ENCODE measurements at regions not wholly inside any gene's neighbourhood (a gene's known extent, or its start where the extent isn't known, plus 50 kb on each side); places are given as distances from the start of the nearest gene placed in this dataset.

DNA sequence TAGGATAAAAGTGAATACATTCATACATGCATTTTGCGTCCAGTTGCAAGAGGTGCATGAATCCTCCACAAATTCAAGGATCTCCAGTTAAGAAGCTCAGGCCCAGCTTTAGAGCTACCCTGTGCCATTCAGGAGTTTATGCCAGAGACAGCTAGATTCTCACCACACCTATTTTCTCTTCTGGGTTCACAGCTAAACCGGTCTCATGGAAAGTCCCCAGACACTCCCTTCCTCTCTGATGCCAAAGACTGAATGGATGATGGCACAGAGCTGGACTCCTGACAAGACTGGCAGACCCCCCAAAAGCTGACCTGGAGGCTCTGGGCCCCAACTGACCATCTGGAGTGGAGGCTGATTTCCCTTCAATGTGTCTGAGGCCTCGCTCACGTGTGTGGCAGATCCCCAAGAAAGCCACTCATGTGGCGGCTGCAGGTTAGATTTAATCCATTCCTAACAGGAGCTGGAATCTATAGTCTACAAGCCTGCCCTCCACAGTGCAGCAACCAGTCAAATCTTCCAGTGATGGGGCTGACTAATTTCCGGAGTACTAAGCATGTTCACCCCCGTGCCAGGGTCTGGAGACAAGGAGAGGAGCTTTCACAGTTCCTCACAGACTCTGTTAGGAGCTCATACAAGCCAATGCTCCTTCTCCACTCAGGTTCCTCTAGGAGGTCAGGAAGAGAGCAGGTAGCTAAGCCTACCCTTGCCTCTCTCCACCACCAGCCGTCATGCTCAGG, 257.1 kb downstream of the BCL11A start:
- H3K4me3 ChIP-seq (ENCODE audit: low read depth, low read length) = no peak overlapping the region

DNA sequence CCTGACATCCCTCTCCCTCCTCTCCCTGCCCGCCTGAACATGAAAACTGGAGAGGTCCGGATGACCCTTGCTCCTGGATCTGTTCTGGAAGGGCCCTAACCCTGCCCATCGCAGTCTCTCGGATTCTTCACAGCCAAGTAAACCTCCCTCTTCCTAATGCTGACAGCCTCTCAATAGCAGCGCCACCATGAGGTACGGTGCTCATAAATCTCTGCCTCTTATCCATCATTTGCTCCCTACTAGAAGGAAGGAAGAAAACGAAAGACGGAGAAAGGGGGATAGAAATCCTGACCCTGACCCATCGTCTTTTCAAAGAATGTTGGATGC, 257.9 kb downstream of the BCL11A start:
- H3K4me3 ChIP-seq (ENCODE audit: low read depth, low read length) = no peak overlapping the region

- H3K4me3 ChIP-seq (ENCODE audit: low read depth, low read length) = no peak overlapping the region
Measured at GRCh38 chr2:60294901-60295635, 258.4 kb downstream of the BCL11A start.

GRCh38 chr2:60292242-60292641, 261.2 kb downstream of the BCL11A start:
- H3K4me3 ChIP-seq (ENCODE audit: low read depth, low read length) = no peak overlapping the region

DNA sequence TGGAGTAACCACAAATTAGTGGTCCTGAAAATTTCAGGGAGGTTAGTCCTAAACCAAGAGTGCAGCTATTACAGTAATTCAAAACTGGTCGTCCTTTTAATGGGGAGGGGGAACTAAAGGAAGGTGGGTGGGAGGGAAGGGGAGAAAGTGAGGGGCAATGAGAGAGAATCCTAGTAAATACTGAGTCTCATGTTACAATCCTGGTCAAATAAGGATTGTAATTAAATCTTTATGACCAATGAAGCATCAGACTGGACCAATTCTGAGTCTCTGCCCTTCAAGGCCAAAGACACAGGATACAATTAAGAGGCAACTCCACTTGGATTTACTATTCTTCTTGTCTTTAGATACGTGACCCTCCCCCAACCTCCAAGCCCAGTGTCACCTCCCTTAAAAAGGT, 262.9 kb downstream of the BCL11A start:
- no peak overlapping the region for H3K4me3 ChIP-seq (ENCODE audit: low read depth, low read length)

- no peak overlapping the region for H3K4me3 ChIP-seq (ENCODE audit: low read depth, low read length)
Measured at GRCh38 chr2:60285626-60286316, 267.7 kb downstream of the BCL11A start.

- no peak overlapping the region for H3K4me3 ChIP-seq (ENCODE audit: low read depth, low read length)
Measured at GRCh38 chr2:60283626-60284025, 269.8 kb downstream of the BCL11A start.

DNA sequence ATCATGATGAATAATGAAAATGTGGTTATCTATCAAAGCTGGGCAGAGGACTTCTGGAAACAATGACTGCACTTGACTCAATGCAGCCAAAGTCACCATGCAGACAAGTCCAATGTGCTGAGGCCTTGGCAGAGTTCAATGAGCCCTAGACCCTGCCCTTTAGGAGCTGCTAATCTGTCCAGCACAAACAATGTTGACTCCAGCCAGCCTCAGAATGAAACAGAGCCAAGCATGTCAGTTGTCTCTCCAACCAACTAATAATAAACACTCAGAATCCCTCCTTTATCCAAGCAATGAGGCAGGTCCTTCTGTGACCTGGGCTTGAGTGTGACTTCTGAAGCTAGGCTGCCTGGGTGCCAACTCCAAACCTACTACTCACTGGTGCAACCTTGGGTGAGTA, 270.6 kb downstream of the BCL11A start:
- no peak overlapping the region for H3K4me3 ChIP-seq (ENCODE audit: low read depth, low read length)

- H3K4me3 ChIP-seq (ENCODE audit: low read depth, low read length) = no peak overlapping the region
Measured at GRCh38 chr2:60281730-60282129, 271.7 kb downstream of the BCL11A start.

- H3K4me3 ChIP-seq (ENCODE audit: low read depth, low read length) = no peak overlapping the region
Measured at GRCh38 chr2:60280238-60280637, 273.2 kb downstream of the BCL11A start.

GRCh38 chr2:60278906-60279305, 274.5 kb downstream of the BCL11A start:
- no peak overlapping the region for H3K4me3 ChIP-seq (ENCODE audit: low read depth, low read length)

DNA sequence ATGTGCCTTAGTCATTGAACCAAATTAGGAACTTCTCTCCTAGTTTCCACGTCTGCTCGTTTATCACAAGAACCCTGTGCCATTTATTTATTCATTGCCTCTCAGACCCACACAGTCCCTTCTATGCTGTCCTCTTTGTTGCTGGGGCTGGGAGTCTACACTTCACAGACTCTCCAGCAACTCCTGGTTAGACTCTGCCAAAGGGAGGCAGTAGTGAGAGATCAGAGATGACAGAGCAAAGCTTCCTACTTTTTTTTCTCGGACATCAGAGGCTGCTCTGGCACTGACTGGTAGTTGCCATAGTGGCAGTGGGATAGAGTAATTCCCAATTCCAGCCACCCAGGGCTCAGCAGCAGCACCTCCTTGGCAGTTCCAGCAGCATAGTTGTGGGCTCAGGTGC, 277.5 kb downstream of the BCL11A start:
- no peak overlapping the region for H3K4me3 ChIP-seq (ENCODE audit: low read depth, low read length)

- no peak overlapping the region for H3K4me3 ChIP-seq (ENCODE audit: low read depth, low read length)
Measured at GRCh38 chr2:60273836-60274235, 279.6 kb downstream of the BCL11A start.

GRCh38 chr2:60271713-60272112, 281.7 kb downstream of the BCL11A start:
- no peak overlapping the region for H3K4me3 ChIP-seq (ENCODE audit: low read depth, low read length)

- H3K4me3 ChIP-seq (ENCODE audit: low read depth, low read length) = no peak overlapping the region
Measured at GRCh38 chr2:60271131-60271530, 282.3 kb downstream of the BCL11A start.

DNA sequence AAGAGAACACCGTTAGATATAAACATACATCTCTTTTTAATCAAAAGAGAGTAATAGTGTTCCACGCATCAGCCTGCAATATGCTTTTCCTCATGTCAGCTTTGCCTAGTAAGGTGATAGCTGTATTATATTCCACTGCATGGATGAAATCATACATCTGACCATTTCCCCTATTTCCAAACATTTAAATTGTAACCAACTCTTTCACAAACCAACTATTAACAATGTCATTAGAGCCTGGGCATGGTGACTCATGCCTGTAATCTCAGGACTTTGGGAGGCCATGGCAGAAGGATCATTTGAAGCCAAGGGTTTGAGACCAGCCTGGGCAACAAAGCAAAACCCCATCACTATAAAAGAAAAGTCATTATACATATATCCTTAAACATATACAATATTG, 284.8 kb downstream of the BCL11A start:
- H3K4me3 ChIP-seq (ENCODE audit: low read depth, low read length) = no peak overlapping the region

GRCh38 chr2:60268032-60268431, 285.4 kb downstream of the BCL11A start:
- H3K4me3 ChIP-seq (ENCODE audit: low read depth, low read length) = no peak overlapping the region

DNA sequence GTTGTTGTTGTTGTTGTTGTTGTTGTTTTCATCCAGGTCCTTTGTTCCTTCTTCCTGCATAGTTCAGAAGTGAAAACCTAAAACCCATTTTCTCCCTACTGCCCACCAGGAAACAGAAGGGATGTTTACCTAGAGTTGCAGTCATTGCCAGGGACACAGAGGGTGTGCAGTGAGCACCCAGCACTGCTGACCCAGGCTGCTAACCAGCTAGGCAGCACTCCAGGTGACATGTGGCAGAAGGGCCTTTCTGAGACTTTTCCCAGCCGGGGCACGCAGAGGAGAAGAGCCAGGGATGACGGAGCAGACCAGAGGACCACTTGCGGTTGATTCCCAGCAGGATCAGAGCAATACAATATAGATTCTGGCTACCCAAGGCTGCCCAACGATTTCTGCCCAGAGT, 286.3 kb downstream of the BCL11A start:
- no peak overlapping the region for H3K4me3 ChIP-seq (ENCODE audit: low read depth, low read length)

GRCh38 chr2:60262178-60262577, 291.3 kb downstream of the BCL11A start:
- no peak overlapping the region for H3K4me3 ChIP-seq (ENCODE audit: low read depth, low read length)

DNA sequence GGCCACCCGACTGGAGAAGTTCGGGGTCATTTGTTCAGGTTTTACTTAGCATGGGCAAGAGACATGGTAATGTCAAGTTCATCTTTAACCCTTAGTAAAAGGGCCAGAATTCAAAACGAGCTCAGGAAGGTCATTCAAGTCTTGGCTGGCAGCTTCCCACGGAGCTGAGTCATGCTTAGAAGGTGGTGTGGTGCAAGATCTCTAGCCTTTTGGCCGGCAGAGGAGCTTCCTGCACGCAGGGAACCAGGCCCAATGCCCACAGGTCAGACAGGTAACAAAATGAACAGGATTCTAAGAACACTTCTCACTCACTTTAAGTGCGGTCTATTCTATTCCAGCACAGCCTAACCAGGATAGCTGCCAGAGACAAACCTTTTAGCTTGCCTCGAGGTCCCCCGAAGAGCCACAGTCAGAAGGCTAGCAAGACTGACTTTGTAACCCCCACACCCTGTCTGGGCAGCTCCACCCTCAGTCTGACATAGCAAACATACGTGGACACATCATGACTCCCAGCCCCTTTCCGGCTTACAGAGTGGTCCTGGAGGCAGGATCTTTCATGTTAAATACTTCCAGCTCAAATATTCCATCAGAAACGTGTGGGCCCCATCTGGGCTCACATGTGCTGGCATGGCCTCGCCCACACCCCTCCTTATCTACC, 292.7 kb downstream of the BCL11A start:
- H3K4me3 ChIP-seq (ENCODE audit: low read depth, low read length) = no peak overlapping the region

DNA sequence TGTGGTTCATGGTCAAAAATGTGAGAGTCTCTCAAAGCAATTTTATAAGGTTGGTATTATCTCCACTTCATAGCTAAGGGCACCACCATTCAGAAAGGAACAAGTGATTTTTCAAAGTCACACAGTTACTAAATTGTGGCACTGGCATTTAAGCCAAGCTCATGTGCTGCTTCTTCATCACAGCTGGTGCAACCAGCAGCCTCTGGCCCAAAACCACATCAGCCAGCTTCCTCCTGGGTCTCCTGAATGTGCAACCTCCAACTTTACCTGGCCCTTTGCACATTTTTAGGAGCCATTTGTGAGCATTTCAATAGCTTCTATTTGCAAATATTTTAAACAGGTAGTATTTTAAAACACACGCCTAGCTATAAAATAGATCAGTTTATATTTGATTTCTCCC, 293.7 kb downstream of the BCL11A start:
- H3K4me3 ChIP-seq (ENCODE audit: low read depth, low read length) = no peak overlapping the region
